Activated CD4-positive, CD25-positive, alpha-beta regulatory T cell treated with anti-CD3 and anti-CD28 coated beads, Interleukin-2, amount 50 U/mL, for 72 hours (primary cell): ENCODE measurements at regions not wholly inside any gene's neighbourhood (a gene's known extent, or its start where the extent isn't known, plus 50 kb on each side); places are given as distances from the start of the nearest gene placed in this dataset.

Experiments used
- DNase-seq: peaks from one replicate; pipeline ENCODE4 v3.0.0; 2021

GRCh38 chr16:6021276-6021943 is 923.8 kb upstream of the EEF2KMT start:
- DNase-seq = no peak

- DNase-seq = no peak
Measured at GRCh38 chr16:6020162-6020985, 922.8 kb upstream of the EEF2KMT start.

DNA sequence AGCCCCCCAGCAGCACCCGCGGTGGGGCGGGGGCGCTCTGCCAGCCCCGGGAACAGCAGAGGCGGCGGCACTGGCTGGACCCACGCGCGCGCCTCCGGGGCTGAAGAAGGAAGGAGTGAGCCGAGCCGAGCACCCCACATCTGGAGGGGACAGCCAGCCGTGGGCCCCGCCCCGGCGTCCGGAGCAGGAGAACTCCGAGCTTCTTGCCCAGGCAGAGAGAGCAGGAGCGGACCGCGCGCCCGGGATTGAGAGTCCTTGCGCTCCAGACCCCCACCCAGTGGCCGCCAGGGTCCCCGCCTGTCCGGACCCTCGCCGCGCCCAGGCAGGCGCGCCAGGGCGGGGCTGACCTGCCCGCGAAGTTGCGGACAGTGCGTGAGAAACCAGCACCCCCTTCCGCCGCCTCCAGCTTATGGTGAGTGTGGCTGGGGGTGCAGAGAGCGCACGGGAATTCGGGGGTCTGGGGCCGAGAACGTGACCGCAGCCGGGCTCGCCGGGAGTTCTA is 921.9 kb upstream of the EEF2KMT start:
- DNase-seq = no peak

GRCh38 chr16:6018848-6019489 is 921.4 kb upstream of the EEF2KMT start:
- no peak for DNase-seq

DNA sequence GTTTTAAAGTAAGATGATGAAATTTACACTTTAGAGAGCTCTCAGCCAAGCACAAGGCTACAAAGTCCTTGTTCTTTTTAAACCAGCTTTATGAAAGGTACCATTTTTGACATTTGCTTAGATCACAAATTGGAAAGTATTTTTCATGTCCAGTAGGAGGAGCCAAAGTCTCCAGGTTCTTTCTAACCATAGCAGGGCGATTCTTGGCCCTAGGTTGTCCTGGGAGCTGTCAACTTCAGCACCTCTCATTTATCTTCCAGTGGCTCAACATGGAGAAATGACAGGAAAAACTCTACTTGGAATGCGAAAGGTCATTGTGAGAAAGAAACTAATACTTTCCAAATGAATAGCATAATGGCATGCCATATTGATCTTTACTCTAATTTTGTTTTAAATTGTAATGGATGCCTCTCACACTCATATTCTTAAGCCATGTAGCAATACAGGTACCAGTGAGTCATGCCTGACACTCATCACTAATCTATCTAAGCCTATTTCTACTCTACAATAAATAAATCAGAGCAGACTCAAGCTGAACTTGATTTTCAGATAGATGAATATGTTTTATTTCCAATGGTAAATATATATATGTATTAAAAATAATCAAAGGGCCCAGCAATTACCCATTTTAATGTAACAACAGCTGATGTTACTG is 919.1 kb upstream of the EEF2KMT start:
- DNase-seq = no peak

DNA sequence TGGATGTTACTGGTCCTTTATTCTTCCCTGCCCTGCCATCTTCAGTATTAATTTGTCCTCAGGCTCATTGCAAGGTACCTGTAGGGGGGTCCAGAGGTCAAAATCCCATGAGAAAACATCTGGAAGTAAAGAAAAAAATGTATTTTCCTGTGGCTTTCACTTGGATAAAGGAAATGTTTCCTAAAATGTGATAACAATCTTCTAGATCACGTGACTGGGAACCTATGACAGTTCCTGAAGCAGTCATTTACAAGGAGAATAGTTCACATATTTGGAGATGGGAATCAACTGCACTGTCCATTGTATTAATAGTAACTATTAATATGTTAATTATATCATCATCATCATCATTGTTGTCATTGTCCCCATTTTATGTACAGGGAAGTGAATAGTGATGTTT is 915.1 kb upstream of the EEF2KMT start:
- no peak for DNase-seq

GRCh38 chr16:6009151-6009550 is 911.6 kb upstream of the EEF2KMT start:
- DNase-seq = no peak

DNA sequence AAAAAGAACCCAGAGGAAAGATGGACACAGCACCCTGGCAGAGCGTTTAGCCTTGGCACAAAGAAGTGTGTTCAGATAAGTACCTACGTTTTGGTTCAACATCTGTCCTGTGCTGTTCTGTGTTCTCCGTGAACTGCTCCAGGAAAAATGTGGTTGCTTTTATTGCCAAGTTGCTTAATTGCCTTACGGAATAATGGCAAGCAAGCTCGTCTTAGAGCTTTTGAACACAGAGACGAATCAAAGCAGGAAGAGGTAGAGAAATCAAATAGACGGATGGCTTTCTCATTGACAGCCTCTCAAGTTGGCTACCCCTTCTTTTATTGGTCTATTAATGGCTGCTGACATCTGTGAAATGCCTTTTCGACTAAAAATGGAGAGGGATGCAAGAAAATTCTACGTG is 911.1 kb upstream of the EEF2KMT start:
- no peak for DNase-seq

DNA sequence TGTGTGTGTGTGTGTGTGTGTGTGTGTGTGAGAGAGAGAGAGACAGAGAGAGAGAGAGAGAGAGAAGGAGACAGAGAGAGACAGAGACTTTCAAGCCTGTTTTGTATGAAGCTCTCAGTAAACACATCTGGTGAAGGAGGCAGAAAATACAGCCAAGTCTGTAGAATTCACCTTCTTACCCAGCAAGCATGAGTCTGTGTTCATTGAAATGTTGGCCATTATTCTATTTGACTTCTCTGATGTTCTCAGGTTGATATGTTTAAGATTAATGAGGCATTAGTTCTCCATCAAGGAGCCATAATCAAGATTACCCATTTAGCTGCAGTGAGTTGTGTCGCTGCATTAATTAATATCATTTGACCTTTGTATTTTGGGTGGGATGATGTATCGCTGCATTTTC is 895.8 kb upstream of the EEF2KMT start:
- DNase-seq = no peak

DNA sequence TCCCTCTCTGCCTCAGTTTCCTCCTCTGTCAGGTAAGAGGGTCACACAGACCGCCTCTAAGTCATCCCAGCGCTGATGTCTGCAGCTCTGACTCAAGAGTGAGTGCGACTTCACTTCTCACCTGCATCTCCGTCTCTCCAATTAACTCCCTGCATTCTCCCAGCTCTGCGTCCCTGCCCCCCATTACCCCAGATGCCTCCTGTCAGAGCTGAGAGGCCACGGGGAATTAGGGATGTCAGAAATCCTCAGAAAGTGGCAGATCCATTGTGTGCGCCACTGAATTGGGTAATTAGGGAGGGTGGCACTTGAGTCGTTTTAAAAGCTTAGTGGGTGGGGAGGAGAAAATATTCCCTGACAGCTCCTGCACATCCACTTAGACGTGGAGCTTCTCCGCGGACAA is 885.4 kb upstream of the EEF2KMT start:
- no peak for DNase-seq

DNA sequence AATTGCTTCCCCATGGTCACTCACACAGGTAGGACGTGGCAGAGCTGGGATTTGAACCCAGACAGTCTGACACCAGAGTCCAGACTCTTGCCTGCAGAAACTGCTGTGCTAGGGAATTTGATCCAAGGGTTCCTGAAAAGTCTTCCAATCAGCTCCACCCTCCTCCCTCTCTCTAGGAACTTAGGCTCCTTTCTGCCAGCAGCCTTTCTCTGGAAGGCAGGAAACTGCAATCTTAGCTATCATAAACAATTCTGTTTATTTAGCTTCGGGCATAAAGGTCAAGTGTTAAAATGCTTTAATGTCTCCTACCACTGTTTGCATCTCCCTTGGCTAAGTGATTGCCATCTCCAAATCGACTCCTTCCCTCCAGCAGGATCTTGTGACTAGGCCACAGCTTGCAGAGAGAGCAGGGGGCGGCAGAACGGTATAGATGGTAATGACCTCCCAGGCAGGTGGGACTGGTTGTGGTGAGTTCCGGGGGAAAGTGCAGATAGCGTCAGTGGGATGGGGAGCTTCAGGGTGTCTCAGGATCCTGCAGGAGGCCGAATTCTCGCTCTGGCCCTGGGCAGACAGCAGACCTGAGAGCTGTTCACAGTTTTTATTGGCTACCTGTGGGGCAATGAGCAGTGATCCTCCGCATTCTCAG is 882.4 kb upstream of the EEF2KMT start:
- DNase-seq = no peak

GRCh38 chr16:5977329-5977728 is 879.7 kb upstream of the EEF2KMT start:
- no peak for DNase-seq

GRCh38 chr16:5972747-5973146 is 875.2 kb upstream of the EEF2KMT start:
- DNase-seq = no peak

- DNase-seq = no peak
Measured at GRCh38 chr16:5971924-5972323, 874.3 kb upstream of the EEF2KMT start.

- no peak for DNase-seq
Measured at GRCh38 chr16:5971106-5971505, 873.5 kb upstream of the EEF2KMT start.

GRCh38 chr16:5966004-5966403 is 868.4 kb upstream of the EEF2KMT start:
- DNase-seq = no peak

DNA sequence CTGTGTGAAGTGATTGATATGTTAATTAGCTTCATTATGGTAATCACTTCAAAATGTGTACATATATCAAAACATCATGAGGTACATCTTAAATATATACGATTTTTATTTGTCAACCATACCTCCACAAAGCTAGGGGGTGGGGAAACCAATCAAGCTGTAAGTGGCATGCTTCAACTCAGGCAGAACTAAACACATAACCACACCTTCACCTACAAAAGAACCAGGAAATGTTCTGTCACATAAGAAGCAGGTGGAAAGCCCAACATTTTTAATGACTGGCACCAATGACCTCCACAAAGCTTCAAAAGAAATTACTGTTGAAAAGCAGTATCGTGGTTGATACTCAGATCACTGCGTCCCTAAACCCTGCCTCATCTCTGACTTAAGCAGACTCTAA is 867.7 kb upstream of the EEF2KMT start:
- DNase-seq = no peak

DNA sequence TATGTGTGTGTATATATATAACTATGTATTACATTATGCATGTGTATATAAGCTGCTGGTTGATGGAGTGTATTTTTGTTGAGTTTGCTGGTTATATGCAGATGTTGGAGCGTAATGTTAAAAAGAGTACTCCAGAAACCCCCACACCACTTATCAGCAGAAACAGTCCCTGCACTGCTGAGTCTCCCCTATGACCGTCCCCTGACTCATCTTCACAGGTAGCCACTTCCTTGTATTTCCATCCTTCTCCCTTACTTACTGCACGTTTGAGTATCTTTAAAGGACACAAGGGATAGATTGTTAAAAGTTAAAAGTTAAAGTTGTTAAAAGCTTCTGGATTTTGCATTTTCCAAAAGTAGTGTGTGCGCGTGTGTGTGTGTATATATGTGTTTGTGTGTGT is 853.9 kb upstream of the EEF2KMT start:
- no peak for DNase-seq

- DNase-seq = no peak
Measured at GRCh38 chr16:5944971-5945370, 847.4 kb upstream of the EEF2KMT start.

- DNase-seq = no peak
Measured at GRCh38 chr16:5938607-5939006, 841.0 kb upstream of the EEF2KMT start.

GRCh38 chr16:5932906-5933305 is 835.3 kb upstream of the EEF2KMT start:
- no peak for DNase-seq

DNA sequence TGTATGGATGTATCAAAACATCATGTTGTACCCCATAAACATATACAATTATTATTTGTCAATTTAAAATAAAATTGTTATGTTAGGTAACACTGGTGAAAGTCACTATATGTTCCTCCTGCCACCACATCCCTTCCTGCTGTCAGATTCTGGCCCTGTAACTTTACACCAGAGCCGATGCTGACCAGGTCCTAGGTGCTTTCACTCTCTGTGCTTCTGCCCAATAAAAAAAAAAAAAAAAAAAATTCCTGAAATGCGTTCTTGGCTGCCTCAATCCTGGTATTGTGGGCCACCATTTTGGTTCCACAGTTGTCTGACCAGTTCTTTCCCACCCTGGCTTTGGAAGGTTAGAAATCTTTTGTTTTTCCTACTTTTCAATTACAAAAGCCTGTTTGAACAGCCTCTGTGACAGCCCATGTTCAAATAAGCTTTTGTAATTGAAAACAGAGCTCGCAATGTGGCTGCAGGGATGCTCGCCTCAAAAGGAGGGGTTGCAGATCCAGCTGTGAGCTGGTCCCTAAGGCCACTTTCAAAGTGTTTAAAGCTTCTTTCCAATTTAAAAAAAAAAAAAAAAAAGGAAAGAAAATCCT is 831.0 kb upstream of the EEF2KMT start:
- no peak for DNase-seq
